T-cell (primary cell): ENCODE measurements at regions not wholly inside any gene's neighbourhood (a gene's known extent, or its start where the extent isn't known, plus 50 kb on each side); places are given as distances from the start of the nearest gene placed in this dataset.
"Not testable (repeated sequence)": the region's sequence is repeated elsewhere in the genome, so short reads cannot be mapped to it uniquely, and the experiment has no call there.

Experiments
- ATAC-seq, 4 experiments: fragments of 200-7000 bp in 3 of 4; fragments of 150-1000 bp in 1 of 4; cut with Tn5 transposase; replicated peaks in 1 of 4; 1 replicate in 3 of 4; 2 replicates in 1 of 4; pipeline ENCODE4 v1.10.0; 2021; ENCODE audit warnings: moderate library complexity in 3 of 4, mild to moderate bottlenecking in 2 of 4, moderate number of reproducible peaks in 1 of 4
- CTCF ChIA-PET, 2 donors: fragments of 300-600 bp; sonication (Branson Sonifier 250); formaldehyde crosslinking; loops; one replicate each; lab custom pipeline; 2022; ENCODE audit warnings: antibody characterized with exemption in 2 of 2; lab: Charles Lee
- POLR2A ChIA-PET, 2 donors: fragments of 300-600 bp; sonication (Branson Sonifier 250); formaldehyde crosslinking; loops; one replicate each; lab custom pipeline; 2022; ENCODE audit warnings: antibody characterized with exemption in 2 of 2; lab: Charles Lee
- DNase-seq, 35 experiments: peaks; one replicate each; pipeline versions ENCODE4 v3.0.0 to v3.0.0-alpha.2; 2013 to 2023
- H3K27ac ChIP-seq: one replicate; pipeline ENCODE4 v1.5.1; 2013; ENCODE audit warnings: low read length
- H3K27me3 ChIP-seq, 2 experiments: replicated peaks in 1 of 2; 1 replicate in 1 of 2; 2 replicates in 1 of 2; pipeline versions ENCODE4 v1.6.1 to v1.7.0; 2013; ENCODE audit warnings: low read length in 1 of 2, mixed read lengths in 1 of 2; ENCODE audit not compliant: control insufficient read depth in 2 of 2, insufficient read depth in 2 of 2; ENCODE audit errors: extremely low read depth in 1 of 2
- H3K36me3 ChIP-seq, 2 donors: 1 replicate in 1 of 2; 2 replicates in 1 of 2; pipeline versions ENCODE4 v1.6.1 to v1.7.0; 2013; ENCODE audit warnings: low read length in 1 of 2; ENCODE audit not compliant: control insufficient read depth in 2 of 2, insufficient read depth in 1 of 2; ENCODE audit errors: extremely low read depth in 1 of 2
- H3K4me1 ChIP-seq, 2 experiments: 1 replicate in 1 of 2; 2 replicates in 1 of 2; pipeline versions ENCODE4 v1.6.1 to v1.7.0; 2013; ENCODE audit warnings: low read length in 2 of 2, mixed read lengths in 1 of 2; ENCODE audit not compliant: insufficient read depth in 2 of 2, control insufficient read depth in 1 of 2; ENCODE audit errors: extremely low read depth in 1 of 2
- H3K4me3 ChIP-seq, 2 donors: 1 replicate in 1 of 2; 2 replicates in 1 of 2; pipeline versions ENCODE4 v1.5.1 to v1.7.0; 2013; ENCODE audit warnings: mild to moderate bottlenecking in 2 of 2, low read length in 1 of 2, moderate library complexity in 1 of 2; ENCODE audit not compliant: control insufficient read depth in 1 of 2; ENCODE audit errors: extremely low read depth in 1 of 2
- H3K9me3 ChIP-seq: 2 replicates; pipeline ENCODE4 v1.7.0; 2013
- H3K27ac Mint-ChIP-seq, 2 donors: one replicate each; pipeline ENCODE4 v1.8.0; 2020 to 2021; ENCODE audit warnings: mild to moderate bottlenecking in 2 of 2, mixed read lengths in 2 of 2
- H3K27me3 Mint-ChIP-seq, 2 donors: one replicate each; pipeline ENCODE4 v1.8.0; 2021 to 2022; ENCODE audit warnings: mixed read lengths in 2 of 2
- H3K36me3 Mint-ChIP-seq: one replicate; pipeline ENCODE4 v1.8.0; 2021; ENCODE audit warnings: mixed read lengths
- H3K4me1 Mint-ChIP-seq, 3 donors: one replicate each; pipeline ENCODE4 v1.8.0; 2020 to 2022; ENCODE audit warnings: mixed read lengths in 3 of 3, mild to moderate bottlenecking in 1 of 3
- H3K4me3 Mint-ChIP-seq, 3 donors: one replicate each; pipeline ENCODE4 v1.8.0; 2020 to 2022; ENCODE audit warnings: mild to moderate bottlenecking in 3 of 3, mixed read lengths in 3 of 3, moderate library complexity in 3 of 3
- H3K9me3 Mint-ChIP-seq, 3 donors: one replicate each; pipeline ENCODE4 v1.8.0; 2020 to 2022; ENCODE audit warnings: mixed read lengths in 3 of 3
- WGBS: methylation state at CpG from one replicate; pipeline ENCODE4 v1.1.5; 2013; ENCODE audit warnings: missing lambda C conversion rate; ENCODE audit not compliant: insufficient coverage; 5-methylcytosine and 5-hydroxymethylcytosine counted together

DNA sequence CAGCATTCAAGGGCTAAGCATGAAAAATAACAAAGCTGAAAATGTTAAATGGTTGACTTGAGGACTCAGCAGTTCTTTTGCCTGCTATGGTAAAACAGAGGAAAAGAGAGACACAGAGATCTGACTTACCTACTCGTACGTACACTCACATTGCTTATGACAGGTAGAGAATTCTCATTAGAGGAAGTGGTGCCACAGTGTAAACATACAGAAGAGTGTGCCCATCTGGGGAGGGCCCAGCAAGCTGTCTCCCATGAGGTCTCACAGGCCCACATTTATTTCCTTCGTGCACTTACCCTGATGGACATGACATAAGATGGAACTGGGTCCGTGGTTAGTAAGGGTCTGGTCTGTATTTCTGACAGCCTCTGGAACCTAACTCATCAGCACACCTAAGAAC is 729.1 kb downstream of the BCL11A start:
- no peaks in the 10 kb centered on the region for H3K36me3 Mint-ChIP-seq
- H3K4me3 ChIP-seq = no peak overlapping the region
- no peaks in the 10 kb centered on the region for H3K4me1 Mint-ChIP-seq
- 100% methylated on average over 1 of the region's 4 CpGs for WGBS
- no peaks in the 10 kb centered on the region for H3K36me3 ChIP-seq
- no peaks in the 10 kb centered on the region for H3K27me3 Mint-ChIP-seq
- H3K9me3 ChIP-seq = no peaks in the 10 kb centered on the region
- no peaks in the 10 kb centered on the region for H3K27me3 ChIP-seq
- CTCF ChIA-PET = no interaction called here
- H3K9me3 Mint-ChIP-seq = peaks cover 0 to under 1% (median 0%) of the 10 kb centered on the region in 3 donors
- no peak overlapping the region for H3K27ac Mint-ChIP-seq
- ATAC-seq (no peak), DNase-seq (no peak)
- H3K4me1 ChIP-seq = no peaks in the 10 kb centered on the region
- no peak overlapping the region for H3K4me3 Mint-ChIP-seq
- POLR2A ChIA-PET = no interaction called here
- H3K27ac ChIP-seq = no peak overlapping the region

DNA sequence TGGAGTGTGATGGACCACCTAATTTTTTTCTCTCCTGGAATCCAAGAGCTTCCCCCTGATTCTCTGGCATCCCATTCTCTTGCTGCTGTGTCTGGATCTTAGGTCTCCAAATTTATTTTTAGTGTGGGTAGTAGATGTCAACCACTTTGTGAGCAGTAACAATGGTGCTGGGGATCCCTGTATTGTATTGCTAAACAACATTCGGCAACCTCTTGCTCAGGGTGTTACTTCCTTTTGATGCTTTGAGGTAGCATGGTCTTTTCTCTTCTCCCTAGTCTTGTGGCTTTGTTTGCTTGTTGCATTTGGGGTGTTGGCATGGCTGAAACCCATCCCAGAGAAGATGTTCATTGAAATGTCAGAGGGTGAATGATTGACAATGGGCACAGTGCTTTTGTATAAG is 737.4 kb downstream of the BCL11A start:
- no peak overlapping the region for H3K4me3 ChIP-seq
- no peaks in the 10 kb centered on the region for H3K27me3 Mint-ChIP-seq
- ChIA-PET CTCF (no interaction called here), POLR2A (no interaction called here)
- H3K4me1 Mint-ChIP-seq = no peaks in the 10 kb centered on the region
- no peak for ATAC-seq
- no peaks in the 10 kb centered on the region for H3K36me3 ChIP-seq
- no peaks in the 10 kb centered on the region for H3K9me3 ChIP-seq
- H3K27me3 ChIP-seq = no peaks in the 10 kb centered on the region
- no peaks in the 10 kb centered on the region for H3K4me1 ChIP-seq
- H3K36me3 Mint-ChIP-seq = no peaks in the 10 kb centered on the region
- H3K27ac Mint-ChIP-seq = no peak overlapping the region
- no peak overlapping the region for H3K27ac ChIP-seq
- no peak overlapping the region for H3K4me3 Mint-ChIP-seq
- DNase-seq = no peak
- H3K9me3 Mint-ChIP-seq = no peaks in the 10 kb centered on the region
- WGBS = 20% methylated on average over 1 of the region's 1 CpG

DNA sequence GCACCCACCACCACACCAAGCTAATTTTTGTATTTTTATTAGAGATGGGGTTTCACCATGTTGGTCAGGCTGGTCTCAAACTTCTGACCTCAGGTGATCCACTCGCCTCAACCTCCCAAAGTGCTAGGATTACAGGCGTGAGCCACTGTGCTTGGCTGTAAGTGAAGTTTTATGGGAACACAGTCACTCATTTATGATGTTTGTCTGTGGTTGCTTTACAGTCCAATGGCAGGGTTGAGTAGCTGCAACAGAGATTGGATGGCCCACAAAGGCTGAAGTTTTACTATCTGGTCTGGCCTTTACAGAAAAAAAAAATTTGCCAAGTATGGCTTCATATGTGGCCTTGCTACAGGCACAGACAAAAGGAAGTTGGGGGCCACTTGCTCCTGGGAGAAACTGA is 743.2 kb downstream of the BCL11A start:
- H3K4me1 ChIP-seq, DNase-seq, H3K4me3 Mint-ChIP-seq, H3K4me1 Mint-ChIP-seq, ATAC-seq, H3K4me3 ChIP-seq, H3K27ac Mint-ChIP-seq, H3K27ac ChIP-seq, H3K27me3 Mint-ChIP-seq, H3K36me3 Mint-ChIP-seq, H3K27me3 ChIP-seq, H3K9me3 Mint-ChIP-seq, H3K9me3 ChIP-seq, H3K36me3 ChIP-seq: not testable (repeated sequence)
- WGBS = 80% methylated on average over 1 of the region's 2 CpGs
- ChIA-PET POLR2A (interaction anchor here in 1 of 2 donors (0.7 kb wide), 1 partner anchor 284 kb away, joined by 3 read pairs; no protein-coding TSS in a partner anchor), CTCF (interaction anchor here in 1 of 2 donors (0.6 kb wide), 1 partner anchor 34 kb away, joined by 3 read pairs; no protein-coding TSS in a partner anchor)

DNA sequence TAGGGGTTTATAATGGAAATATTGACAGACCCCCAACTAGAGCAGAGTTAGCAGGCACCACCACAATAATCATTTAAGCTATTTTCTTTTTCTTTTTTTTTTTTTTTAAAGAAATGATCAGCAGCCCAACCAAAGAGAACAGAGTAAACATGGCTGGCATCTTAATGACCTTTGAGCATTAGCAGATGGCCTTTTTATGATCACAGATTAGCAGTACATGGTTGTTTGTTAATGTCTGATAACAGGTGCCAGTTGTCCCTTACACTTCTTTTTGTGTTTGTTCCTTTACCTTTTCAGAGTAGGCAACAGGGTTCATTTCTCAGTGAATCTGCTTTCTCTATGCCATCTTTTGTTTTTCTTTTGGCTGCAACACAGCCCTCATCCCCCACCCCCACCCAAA is 747.0 kb downstream of the BCL11A start:
- ChIA-PET POLR2A (no interaction called here), CTCF (no interaction called here)
- H3K4me3 ChIP-seq = no peak overlapping the region
- no peak overlapping the region for H3K27ac ChIP-seq
- H3K27me3 ChIP-seq = no peaks in the 10 kb centered on the region
- Mint-ChIP-seq H3K4me3 (no peak overlapping the region), H3K9me3 (no peaks in the 10 kb centered on the region), H3K36me3 (no peaks in the 10 kb centered on the region), H3K4me1 (no peaks in the 10 kb centered on the region), H3K27ac (no peak overlapping the region), H3K27me3 (no peaks in the 10 kb centered on the region)
- H3K9me3 ChIP-seq = no peaks in the 10 kb centered on the region
- ATAC-seq (no peak), DNase-seq (no peak)
- no peaks in the 10 kb centered on the region for H3K36me3 ChIP-seq
- H3K4me1 ChIP-seq = no peaks in the 10 kb centered on the region

DNA sequence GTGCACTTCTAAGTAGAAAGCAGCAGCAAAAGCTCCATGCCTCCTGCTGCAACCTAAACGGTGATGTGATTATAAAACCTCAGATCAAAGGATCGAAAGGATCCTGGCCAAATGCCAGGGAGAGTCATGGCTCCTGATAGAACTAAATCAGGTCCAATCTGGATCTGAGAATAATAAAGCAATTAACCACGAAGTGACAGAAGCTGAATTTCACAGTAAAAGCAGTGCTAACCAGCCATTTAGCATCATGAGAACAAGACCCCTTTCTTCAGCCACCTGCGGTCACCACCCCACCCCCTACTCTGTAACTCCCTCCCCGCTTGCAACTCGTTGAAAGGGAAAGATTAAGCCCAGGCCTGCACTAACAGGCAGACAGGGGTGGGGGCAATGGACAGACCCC is 748.7 kb downstream of the BCL11A start:
- ChIA-PET CTCF (no interaction called here), POLR2A (no interaction called here)
- H3K4me1 Mint-ChIP-seq = no peaks in the 10 kb centered on the region
- Histone ChIP-seq H3K4me3 (no peak overlapping the region), H3K27me3 (no peaks in the 10 kb centered on the region), H3K36me3 (no peaks in the 10 kb centered on the region), H3K27ac (no peak overlapping the region), H3K4me1 (no peaks in the 10 kb centered on the region), H3K9me3 (no peaks in the 10 kb centered on the region)
- ATAC-seq (no peak), DNase-seq (no peak)
- H3K9me3 Mint-ChIP-seq = no peaks in the 10 kb centered on the region
- no peaks in the 10 kb centered on the region for H3K27me3 Mint-ChIP-seq
- H3K27ac Mint-ChIP-seq = no peak overlapping the region
- no peaks in the 10 kb centered on the region for H3K36me3 Mint-ChIP-seq
- no peak overlapping the region for H3K4me3 Mint-ChIP-seq
- 68% methylated on average over 6 of the region's 6 CpGs for WGBS

DNA sequence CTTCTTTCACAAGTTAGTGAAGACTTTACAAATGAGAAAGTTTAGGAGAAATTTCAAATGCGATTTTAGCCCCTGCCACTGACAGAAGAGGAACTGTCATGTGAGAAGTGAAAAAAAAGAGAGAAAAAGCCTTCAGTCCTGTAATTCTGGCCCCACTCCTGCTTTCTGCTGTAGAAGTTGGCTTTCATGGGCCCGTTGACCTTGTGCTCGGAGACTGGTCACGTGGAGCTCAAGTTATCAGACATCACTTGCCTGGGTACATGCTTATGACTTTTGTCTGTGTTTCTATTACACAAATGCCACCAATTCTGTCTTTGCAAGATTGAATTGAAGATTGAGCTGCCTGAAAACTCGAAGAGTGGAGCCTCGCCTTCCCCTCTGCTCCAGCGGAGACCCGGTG is 749.9 kb downstream of the BCL11A start:
- Mint-ChIP-seq H3K27me3 (no peaks in the 10 kb centered on the region), H3K36me3 (no peaks in the 10 kb centered on the region), H3K27ac (no peak overlapping the region), H3K4me1 (no peaks in the 10 kb centered on the region), H3K9me3 (no peaks in the 10 kb centered on the region), H3K4me3 (no peak overlapping the region)
- DNase-seq = no peak
- H3K27ac ChIP-seq = no peak overlapping the region
- POLR2A ChIA-PET = no interaction called here
- H3K27me3 ChIP-seq = no peaks in the 10 kb centered on the region
- no peaks in the 10 kb centered on the region for H3K9me3 ChIP-seq
- no peaks in the 10 kb centered on the region for H3K4me1 ChIP-seq
- CTCF ChIA-PET = no interaction called here
- no peaks in the 10 kb centered on the region for H3K36me3 ChIP-seq
- ATAC-seq = no peak
- WGBS = 74% methylated on average over 4 of the region's 8 CpGs
- H3K4me3 ChIP-seq = no peak overlapping the region

DNA sequence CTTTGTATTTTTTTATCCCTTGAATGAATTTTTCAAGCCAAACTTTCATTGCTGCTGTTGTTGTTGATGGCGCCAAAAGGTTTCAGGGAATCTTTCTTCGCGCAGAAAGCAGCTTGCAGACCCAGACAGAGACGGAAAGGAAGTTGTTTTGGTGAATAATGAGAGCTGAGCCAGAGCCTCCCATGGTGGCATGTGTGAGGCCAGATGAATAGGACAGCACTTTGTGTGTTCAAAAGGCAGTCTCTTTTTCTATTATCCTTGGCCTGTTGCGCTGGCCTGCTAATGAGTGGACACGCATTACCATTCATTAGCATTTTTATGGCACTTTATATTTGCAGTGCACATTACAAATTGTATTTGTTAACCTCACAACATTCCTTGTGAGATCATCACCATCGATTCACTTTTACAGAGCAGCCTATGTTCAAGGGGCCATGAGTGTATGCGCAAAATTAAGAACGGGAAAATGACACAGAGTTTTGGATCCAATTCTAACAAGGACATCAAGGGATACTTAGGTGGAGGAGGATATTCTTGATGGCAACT is 754.7 kb downstream of the BCL11A start:
- ChIA-PET POLR2A (no interaction called here), CTCF (no interaction called here)
- DNase-seq = no peak
- Histone ChIP-seq H3K36me3 (no peaks in the 10 kb centered on the region), H3K27me3 (no peaks in the 10 kb centered on the region), H3K4me3 (no peak overlapping the region), H3K27ac (no peak overlapping the region), H3K4me1 (no peaks in the 10 kb centered on the region), H3K9me3 (no peaks in the 10 kb centered on the region)
- ATAC-seq = no peak
- H3K4me3 Mint-ChIP-seq = no peak overlapping the region
- no peaks in the 10 kb centered on the region for H3K36me3 Mint-ChIP-seq
- no peaks in the 10 kb centered on the region for H3K4me1 Mint-ChIP-seq
- no peaks in the 10 kb centered on the region for H3K27me3 Mint-ChIP-seq
- no peak overlapping the region for H3K27ac Mint-ChIP-seq
- peaks cover 0 to 2% (median 0%) of the 10 kb centered on the region in 3 donors for H3K9me3 Mint-ChIP-seq
- WGBS = 90% methylated on average over 4 of the region's 9 CpGs
